Endodermal cell (in vitro differentiated cells): ENCODE measurements at regions not wholly inside any gene's neighbourhood (a gene's known extent, or its start where the extent isn't known, plus 50 kb on each side); places are given as distances from the start of the nearest gene placed in this dataset.

Experiments used
- DNase-seq: peaks from one replicate; pipeline ENCODE4 v3.0.0-alpha.2; 2017
- H3K27ac ChIP-seq: 2 replicates; pipeline ENCODE4 v1.5.1; 2013; ENCODE audit warnings: mild to moderate bottlenecking, low read depth, low read length, moderate library complexity
- H3K27me3 ChIP-seq: 2 replicates; pipeline ENCODE4 v1.6.1; 2013; ENCODE audit warnings: mild to moderate bottlenecking, low read length, moderate library complexity; ENCODE audit not compliant: insufficient read depth, control insufficient read depth, poor library complexity, severe bottlenecking
- H3K36me3 ChIP-seq: 2 replicates; pipeline ENCODE4 v1.7.0; 2013; ENCODE audit warnings: mild to moderate bottlenecking, low read length, moderate library complexity; ENCODE audit not compliant: control insufficient read depth, insufficient read depth
- H3K4me1 ChIP-seq: one replicate; pipeline ENCODE4 v1.7.0; 2013; ENCODE audit warnings: low read length; ENCODE audit not compliant: control insufficient read depth, insufficient read depth
- H3K4me3 ChIP-seq: 2 replicates; pipeline ENCODE4 v1.5.1; 2013; ENCODE audit warnings: mild to moderate bottlenecking, low read length, moderate library complexity
- H3K9ac ChIP-seq: 2 replicates; pipeline ENCODE4 v1.6.1; 2013; ENCODE audit warnings: mild to moderate bottlenecking, low read length, moderate library complexity; ENCODE audit not compliant: poor library complexity, severe bottlenecking; ENCODE audit errors: extremely low read depth
- H3K9me3 ChIP-seq: 2 replicates; pipeline ENCODE4 v1.6.1; 2013; ENCODE audit warnings: mild to moderate bottlenecking, low read length, moderate library complexity; ENCODE audit not compliant: control insufficient read depth
- H3K27ac Mint-ChIP-seq: 2 replicates; pipeline ENCODE4 v1.8.0; 2020; ENCODE audit warnings: mixed read lengths
- H3K27me3 Mint-ChIP-seq: 2 replicates; pipeline ENCODE4 v1.8.0; 2021; ENCODE audit warnings: mild to moderate bottlenecking, mixed read lengths; ENCODE audit not compliant: insufficient read depth
- H3K36me3 Mint-ChIP-seq: 2 replicates; pipeline ENCODE4 v1.8.0; 2020; ENCODE audit warnings: low read depth, mixed read lengths
- H3K4me1 Mint-ChIP-seq: 2 replicates; pipeline ENCODE4 v1.8.0; 2020; ENCODE audit warnings: mixed read lengths
- H3K4me3 Mint-ChIP-seq: 2 replicates; pipeline ENCODE4 v1.8.0; 2020; ENCODE audit warnings: mild to moderate bottlenecking, moderate library complexity, mixed read lengths
- H3K9me3 Mint-ChIP-seq: 2 replicates; pipeline ENCODE4 v1.8.0; 2020; ENCODE audit warnings: mild to moderate bottlenecking, mixed read lengths
- WGBS, 2 experiments: methylation state at CpG; one replicate each; pipeline versions ENCODE4 v1.1.5 to v1.1.7; 2013; ENCODE audit warnings: missing lambda C conversion rate in 2 of 2, mixed read lengths in 1 of 2; ENCODE audit not compliant: insufficient coverage in 1 of 2, insufficient read length in 1 of 2; 5-methylcytosine and 5-hydroxymethylcytosine counted together
- TF ChIP-seq, protein P1 (sequence below): fragments of 200-600 bp; sonication (generic); conservative IDR thresholded peaks from 2 replicates; pipeline ENCODE4 v1.5.0; 2021; ENCODE audit warnings: antibody characterized with exemption, mild to moderate bottlenecking

- H3K27ac ChIP-seq = no peak overlapping the region
- Mint-ChIP-seq H3K27me3 (no peaks in the 10 kb centered on the region), H3K9me3 (no peaks in the 10 kb centered on the region), H3K36me3 (no peaks in the 10 kb centered on the region), H3K4me3 (no peak overlapping the region), H3K27ac (no peak overlapping the region), H3K4me1 (peaks cover 7% of the 10 kb centered on the region)
- H3K9me3 ChIP-seq = no peaks in the 10 kb centered on the region
- no peaks in the 10 kb centered on the region for H3K36me3 ChIP-seq
- H3K4me3 ChIP-seq = no peak overlapping the region
- DNase-seq = no peak
- WGBS, 2 experiments = 94 to 95% methylated on average over 6 of the region's 6 CpGs
- H3K27me3 ChIP-seq = no peaks in the 10 kb centered on the region
- no peaks in the 10 kb centered on the region for H3K4me1 ChIP-seq
- TF ChIP-seq, protein P1, sequence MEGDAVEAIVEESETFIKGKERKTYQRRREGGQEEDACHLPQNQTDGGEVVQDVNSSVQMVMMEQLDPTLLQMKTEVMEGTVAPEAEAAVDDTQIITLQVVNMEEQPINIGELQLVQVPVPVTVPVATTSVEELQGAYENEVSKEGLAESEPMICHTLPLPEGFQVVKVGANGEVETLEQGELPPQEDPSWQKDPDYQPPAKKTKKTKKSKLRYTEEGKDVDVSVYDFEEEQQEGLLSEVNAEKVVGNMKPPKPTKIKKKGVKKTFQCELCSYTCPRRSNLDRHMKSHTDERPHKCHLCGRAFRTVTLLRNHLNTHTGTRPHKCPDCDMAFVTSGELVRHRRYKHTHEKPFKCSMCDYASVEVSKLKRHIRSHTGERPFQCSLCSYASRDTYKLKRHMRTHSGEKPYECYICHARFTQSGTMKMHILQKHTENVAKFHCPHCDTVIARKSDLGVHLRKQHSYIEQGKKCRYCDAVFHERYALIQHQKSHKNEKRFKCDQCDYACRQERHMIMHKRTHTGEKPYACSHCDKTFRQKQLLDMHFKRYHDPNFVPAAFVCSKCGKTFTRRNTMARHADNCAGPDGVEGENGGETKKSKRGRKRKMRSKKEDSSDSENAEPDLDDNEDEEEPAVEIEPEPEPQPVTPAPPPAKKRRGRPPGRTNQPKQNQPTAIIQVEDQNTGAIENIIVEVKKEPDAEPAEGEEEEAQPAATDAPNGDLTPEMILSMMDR = no peak
- no peak overlapping the region for H3K9ac ChIP-seq
Measured at GRCh38 chr6:47098570-47098993, 56.5 kb upstream of the ADGRF1 start.

DNA sequence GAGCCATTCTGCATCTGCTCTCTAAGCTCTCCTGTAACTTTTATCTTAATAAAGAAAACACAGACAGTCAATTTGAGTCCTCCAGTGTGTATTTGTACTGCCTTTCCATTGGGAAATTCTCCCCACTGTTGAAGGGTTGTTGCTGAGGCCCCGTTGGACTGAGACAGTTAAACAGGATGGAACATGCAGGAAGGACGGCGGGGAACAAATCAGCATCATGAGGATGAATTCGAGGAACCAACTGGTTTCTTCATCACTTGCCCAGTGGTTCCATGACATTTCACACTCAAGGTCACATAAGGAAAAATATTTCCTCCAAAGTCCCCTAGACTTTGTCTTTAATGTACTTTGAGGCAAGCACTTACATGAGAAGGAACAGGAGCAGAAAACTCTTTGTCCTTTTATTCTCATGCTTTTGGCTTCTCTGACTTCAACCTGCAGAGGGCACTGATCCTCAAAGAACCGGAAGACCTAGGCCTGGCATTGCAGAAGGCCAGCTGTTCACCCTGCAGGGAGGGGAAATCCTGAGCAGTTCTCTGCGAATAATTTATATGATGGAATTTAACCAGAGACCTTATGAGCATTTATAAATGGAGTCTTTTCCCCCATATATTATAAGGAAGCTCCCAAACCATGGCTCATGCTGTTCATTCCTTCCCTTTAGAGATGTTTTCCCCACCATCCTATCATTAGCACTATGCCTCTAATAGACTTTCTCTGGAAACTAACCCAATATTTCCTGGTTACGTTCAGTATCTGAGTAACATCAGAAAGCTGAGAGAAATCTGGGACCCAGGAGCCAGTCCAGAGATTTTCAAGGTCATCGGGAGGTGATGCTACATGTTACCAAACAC lies 55.2 kb upstream of the ADGRF1 start:
- H3K9me3 Mint-ChIP-seq = no peaks in the 10 kb centered on the region
- H3K36me3 Mint-ChIP-seq = no peaks in the 10 kb centered on the region
- Histone ChIP-seq H3K9me3 (no peaks in the 10 kb centered on the region), H3K27ac (no peak overlapping the region), H3K36me3 (no peaks in the 10 kb centered on the region), H3K9ac (no peak overlapping the region), H3K27me3 (no peaks in the 10 kb centered on the region), H3K4me1 (peaks cover 2% of the 10 kb centered on the region), H3K4me3 (no peak overlapping the region)
- 64 to 67% methylated on average over 7 to 8 of the region's 8 CpGs for WGBS, 2 experiments
- peak; percentile 90 for DNase-seq
- H3K27me3 Mint-ChIP-seq = no peaks in the 10 kb centered on the region
- no peak overlapping the region for H3K4me3 Mint-ChIP-seq
- no peak overlapping the region for H3K27ac Mint-ChIP-seq
- TF ChIP-seq, protein P1 = peak; percentile 88
- peaks cover 7% of the 10 kb centered on the region for H3K4me1 Mint-ChIP-seq

GRCh38 chr6:47096211-47096895 lies 54.2 kb upstream of the ADGRF1 start:
- Mint-ChIP-seq H3K9me3 (no peaks in the 10 kb centered on the region), H3K4me1 (peaks cover 7% of the 10 kb centered on the region), H3K27me3 (no peaks in the 10 kb centered on the region), H3K36me3 (no peaks in the 10 kb centered on the region), H3K27ac (no peak overlapping the region), H3K4me3 (no peak overlapping the region)
- no peak overlapping the region for H3K27ac ChIP-seq
- no peak overlapping the region for H3K4me3 ChIP-seq
- H3K9ac ChIP-seq = no peak overlapping the region
- WGBS, 2 experiments = 88 to 94% methylated on average over 8 to 9 of the region's 9 CpGs
- peaks cover 3% of the 10 kb centered on the region for H3K4me1 ChIP-seq
- DNase-seq = no peak
- no peaks in the 10 kb centered on the region for H3K36me3 ChIP-seq
- TF ChIP-seq, protein P1 = no peak
- no peaks in the 10 kb centered on the region for H3K27me3 ChIP-seq
- no peaks in the 10 kb centered on the region for H3K9me3 ChIP-seq
